NCI-H2227 treated with DMSO at 0.1 percent for 48 hours (cell line): ENCODE measurements at regions not wholly inside any gene's neighbourhood (a gene's known extent, or its start where the extent isn't known, plus 50 kb on each side); places are given as distances from the start of the nearest gene placed in this dataset.

ENCODE experiments used
- DNase-seq: peaks from one replicate; lab custom pipeline; 2025; lab: John Stamatoyannopoulos, UW

- no peak for DNase-seq
Observed at GRCh38 chr16:85310868-85311585, 198.8 kb upstream of the CIBAR2 start.

- no peak for DNase-seq
Observed at GRCh38 chr16:85311741-85312140, 199.5 kb upstream of the CIBAR2 start.

GRCh38 chr16:85312174-85312573 is 199.9 kb upstream of the CIBAR2 start:
- DNase-seq = no peak

- DNase-seq = no peak
Observed at GRCh38 chr16:85312642-85313525, 200.6 kb upstream of the CIBAR2 start.

- DNase-seq = no peak
Observed at GRCh38 chr16:85313526-85314301, 201.4 kb upstream of the CIBAR2 start.

GRCh38 chr16:85314512-85314971 is 202.3 kb upstream of the CIBAR2 start:
- no peak for DNase-seq

GRCh38 chr16:85315866-85316265 is 203.6 kb upstream of the CIBAR2 start:
- DNase-seq = no peak

GRCh38 chr16:85316321-85316919 is 204.1 kb upstream of the CIBAR2 start:
- no peak for DNase-seq

GRCh38 chr16:85316944-85317343 is 204.7 kb upstream of the CIBAR2 start:
- no peak for DNase-seq

- no peak for DNase-seq
Observed at GRCh38 chr16:85317704-85318103, 205.4 kb upstream of the CIBAR2 start.

GRCh38 chr16:85319208-85319983 is 207.1 kb upstream of the CIBAR2 start:
- DNase-seq = no peak

- peak; percentile 26 for DNase-seq
Observed at GRCh38 chr16:85319984-85320440, 207.7 kb upstream of the CIBAR2 start.

GRCh38 chr16:85320677-85321385 is 208.6 kb upstream of the CIBAR2 start:
- DNase-seq = no peak

GRCh38 chr16:85321509-85322271 is 209.4 kb upstream of the CIBAR2 start:
- no peak for DNase-seq

GRCh38 chr16:85323230-85323960 is 211.1 kb upstream of the CIBAR2 start:
- DNase-seq = no peak

GRCh38 chr16:85323961-85324253 is 211.6 kb upstream of the CIBAR2 start:
- no peak for DNase-seq

GRCh38 chr16:85324488-85324887 is 212.2 kb upstream of the CIBAR2 start:
- no peak for DNase-seq

- no peak for DNase-seq
Observed at GRCh38 chr16:85326113-85326793, 214.0 kb upstream of the CIBAR2 start.

GRCh38 chr16:85326794-85327181 is 214.5 kb upstream of the CIBAR2 start:
- DNase-seq = no peak
